ENCODE measurements at regions not wholly inside any gene's neighbourhood (a gene's known extent, or its start where the extent isn't known, plus 50 kb on each side); places are given as distances from the start of the nearest gene placed in this dataset.

GRCh38 chr2:180630756-180631155 lies 349.6 kb upstream of the UBE2E3 start:
- no peak for DNase-seq (ENCODE audit: low read depth in 1 of 2, low spot score in 1 of 2)
- TF ChIP-seq GABPA (IDR thresholded peaks at IDR 0.05; ENCODE audit: low read depth) (no peak), POLR2AphosphoS5 (IDR thresholded peaks at IDR 0.05; ENCODE audit: low read depth) (no peak), SPI1 (IDR thresholded peaks at IDR 0.05; ENCODE audit: borderline replicate concordance, low read depth) (no peak), CTCF (IDR thresholded peaks at IDR 0.05; ENCODE audit: insufficient read depth, low read length) (no peak)
- TF ChIP-seq, protein P1, sequence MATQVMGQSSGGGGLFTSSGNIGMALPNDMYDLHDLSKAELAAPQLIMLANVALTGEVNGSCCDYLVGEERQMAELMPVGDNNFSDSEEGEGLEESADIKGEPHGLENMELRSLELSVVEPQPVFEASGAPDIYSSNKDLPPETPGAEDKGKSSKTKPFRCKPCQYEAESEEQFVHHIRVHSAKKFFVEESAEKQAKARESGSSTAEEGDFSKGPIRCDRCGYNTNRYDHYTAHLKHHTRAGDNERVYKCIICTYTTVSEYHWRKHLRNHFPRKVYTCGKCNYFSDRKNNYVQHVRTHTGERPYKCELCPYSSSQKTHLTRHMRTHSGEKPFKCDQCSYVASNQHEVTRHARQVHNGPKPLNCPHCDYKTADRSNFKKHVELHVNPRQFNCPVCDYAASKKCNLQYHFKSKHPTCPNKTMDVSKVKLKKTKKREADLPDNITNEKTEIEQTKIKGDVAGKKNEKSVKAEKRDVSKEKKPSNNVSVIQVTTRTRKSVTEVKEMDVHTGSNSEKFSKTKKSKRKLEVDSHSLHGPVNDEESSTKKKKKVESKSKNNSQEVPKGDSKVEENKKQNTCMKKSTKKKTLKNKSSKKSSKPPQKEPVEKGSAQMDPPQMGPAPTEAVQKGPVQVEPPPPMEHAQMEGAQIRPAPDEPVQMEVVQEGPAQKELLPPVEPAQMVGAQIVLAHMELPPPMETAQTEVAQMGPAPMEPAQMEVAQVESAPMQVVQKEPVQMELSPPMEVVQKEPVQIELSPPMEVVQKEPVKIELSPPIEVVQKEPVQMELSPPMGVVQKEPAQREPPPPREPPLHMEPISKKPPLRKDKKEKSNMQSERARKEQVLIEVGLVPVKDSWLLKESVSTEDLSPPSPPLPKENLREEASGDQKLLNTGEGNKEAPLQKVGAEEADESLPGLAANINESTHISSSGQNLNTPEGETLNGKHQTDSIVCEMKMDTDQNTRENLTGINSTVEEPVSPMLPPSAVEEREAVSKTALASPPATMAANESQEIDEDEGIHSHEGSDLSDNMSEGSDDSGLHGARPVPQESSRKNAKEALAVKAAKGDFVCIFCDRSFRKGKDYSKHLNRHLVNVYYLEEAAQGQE (IDR thresholded peaks at IDR 0.05; ENCODE audit: insufficient replicate concordance, low read depth), result no peak
- Histone ChIP-seq H3K27ac (replicated peaks) (no peak overlapping the region), H3K27me3 (ENCODE audit: insufficient read depth, poor library complexity, severe bottlenecking) (no peaks in the 10 kb centered on the region), H3K4me3 (replicated peaks; ENCODE audit: insufficient read depth, low read length) (no peak overlapping the region)

DNA sequence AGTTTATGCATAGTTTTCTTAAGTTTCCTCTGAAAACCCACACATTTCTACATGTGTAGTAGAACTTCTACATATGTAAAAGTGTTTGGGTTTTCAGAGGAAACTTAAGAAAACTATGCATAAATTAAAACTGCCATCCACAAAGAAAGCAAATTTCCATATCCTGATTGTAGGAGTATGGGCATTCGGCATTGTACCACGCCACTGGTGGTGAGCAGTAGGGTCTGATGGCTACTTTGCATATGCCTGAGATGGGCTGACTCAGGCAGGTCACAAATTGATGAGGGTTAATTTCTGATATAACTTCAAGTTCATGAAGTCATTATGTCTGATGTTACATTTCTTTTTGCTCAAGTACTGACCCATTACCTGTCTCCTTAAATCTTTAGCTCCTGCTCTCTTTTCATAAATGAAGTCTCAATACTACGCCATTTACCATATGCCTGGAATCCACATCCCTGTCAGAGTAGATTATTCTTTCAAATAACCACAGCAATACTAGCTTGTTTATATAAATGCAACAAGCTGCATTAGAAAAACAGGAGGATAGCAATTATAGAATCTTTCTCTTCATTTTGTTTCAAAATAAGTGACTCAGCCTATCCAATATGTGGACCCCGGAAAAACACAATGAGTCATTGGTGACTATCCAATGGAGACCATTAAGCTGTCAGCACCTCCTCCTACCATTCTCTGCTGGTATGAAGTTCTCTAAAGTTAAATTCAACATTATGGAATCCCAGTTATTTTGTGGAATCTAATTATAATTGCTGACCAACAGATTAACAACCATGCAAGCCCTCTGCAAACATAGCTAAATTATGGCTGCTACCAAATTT lies 355.2 kb upstream of the UBE2E3 start:
- no peak for DNase-seq (ENCODE audit: low read depth in 1 of 2, low spot score in 1 of 2)
- H3K27ac ChIP-seq (replicated peaks), result no peak overlapping the region
- no peak overlapping the region for H3K4me3 ChIP-seq (replicated peaks; ENCODE audit: insufficient read depth, low read length)
- no peaks in the 10 kb centered on the region for H3K27me3 ChIP-seq (ENCODE audit: insufficient read depth, poor library complexity, severe bottlenecking)
- TF ChIP-seq CTCF (IDR thresholded peaks at IDR 0.05; ENCODE audit: insufficient read depth, low read length), result no peak
- TF ChIP-seq SPI1 (IDR thresholded peaks at IDR 0.05; ENCODE audit: borderline replicate concordance, low read depth), result no peak
- TF ChIP-seq, protein P1 (IDR thresholded peaks at IDR 0.05; ENCODE audit: insufficient replicate concordance, low read depth), result no peak
- TF ChIP-seq POLR2AphosphoS5 (IDR thresholded peaks at IDR 0.05; ENCODE audit: low read depth), result no peak
- no peak for TF ChIP-seq GABPA (IDR thresholded peaks at IDR 0.05; ENCODE audit: low read depth)

GRCh38 chr2:180621941-180622918 lies 358.2 kb upstream of the UBE2E3 start:
- TF ChIP-seq, protein P1 (IDR thresholded peaks at IDR 0.05; ENCODE audit: insufficient replicate concordance, low read depth), result no peak
- TF ChIP-seq POLR2AphosphoS5 (IDR thresholded peaks at IDR 0.05; ENCODE audit: low read depth), result no peak
- TF ChIP-seq GABPA (IDR thresholded peaks at IDR 0.05; ENCODE audit: low read depth), result no peak
- no peak for TF ChIP-seq SPI1 (IDR thresholded peaks at IDR 0.05; ENCODE audit: borderline replicate concordance, low read depth)
- TF ChIP-seq CTCF (IDR thresholded peaks at IDR 0.05; ENCODE audit: insufficient read depth, low read length), result no peak
- no peak overlapping the region for H3K27ac ChIP-seq (replicated peaks)
- H3K4me3 ChIP-seq (replicated peaks; ENCODE audit: insufficient read depth, low read length), result no peak overlapping the region
- no peaks in the 10 kb centered on the region for H3K27me3 ChIP-seq (ENCODE audit: insufficient read depth, poor library complexity, severe bottlenecking)
- no peak for DNase-seq (ENCODE audit: low read depth in 1 of 2, low spot score in 1 of 2)
